Endothelial cell of umbilical vein (primary cell): ENCODE measurements at regions not wholly inside any gene's neighbourhood (a gene's known extent, or its start where the extent isn't known, plus 50 kb on each side); places are given as distances from the start of the nearest gene placed in this dataset.
A peak's percentile ranks its signal among the peaks of the same experiment; 100 is the strongest.

Experiments used
- BruUV-seq: library from RNA; stranded (reverse); fragments of 400-500 nt; replicated peaks from 2 replicates; lab custom pipeline; 2021; lab: Mats Ljungman, UMichigan
- CTCF ChIA-PET: fragments of 300-600, 350-600 bp; sonication (Branson Sonifier 250); formaldehyde crosslinking; loops from one replicate; lab custom pipeline; 2021; ENCODE audit warnings: antibody characterized with exemption, inconsistent platforms; lab: Charles Lee
- POLR2A ChIA-PET: fragments of 300-600, 350-600 bp; sonication (Branson Sonifier 250); formaldehyde crosslinking; loops from one replicate; lab custom pipeline; 2021; ENCODE audit warnings: antibody characterized with exemption, inconsistent platforms; lab: Charles Lee
- DNase-seq: peaks from one replicate; pipeline ENCODE4 v3.0.0-alpha.2; 2011; ENCODE audit warnings: low read depth, low spot score
- FAIRE-seq: peaks from 2 replicates; lab custom pipeline; 2011; peaks lifted over from hg19 to GRCh38; lab: Jason Lieb, UNC
- H2AFZ ChIP-seq: 2 replicates; pipeline ENCODE4 v1.6.0; 2012; ENCODE audit warnings: low read depth, low read length, control low read depth, inconsistent platforms
- H3K27ac ChIP-seq: 2 replicates; pipeline ENCODE4 v1.5.1; 2011; ENCODE audit warnings: low read depth, mild to moderate bottlenecking, control low read depth, low read length, moderate library complexity; ENCODE audit not compliant: insufficient read depth
- H3K27me3 ChIP-seq, 2 experiments: 2 replicates each; pipeline versions ENCODE4 v1.6.0 to v1.6.1; 2011; ENCODE audit warnings: low read length in 2 of 2, mixed read lengths in 1 of 2; ENCODE audit not compliant: control insufficient read depth in 2 of 2, insufficient read depth in 2 of 2
- H3K36me3 ChIP-seq, 2 experiments: 2 replicates in 1 of 2; 3 replicates in 1 of 2; pipeline ENCODE4 v1.5.1; 2011; ENCODE audit warnings: low read length in 2 of 2, mild to moderate bottlenecking in 1 of 2, moderate library complexity in 1 of 2; ENCODE audit not compliant: control insufficient read depth in 2 of 2, insufficient read depth in 2 of 2; ENCODE audit errors: extremely low read depth in 1 of 2
- H3K4me1 ChIP-seq: 3 replicates; pipeline ENCODE4 v1.5.1; 2011; ENCODE audit warnings: mild to moderate bottlenecking, low read length; ENCODE audit not compliant: control insufficient read depth, insufficient read depth; ENCODE audit errors: extremely low read depth
- H3K4me2 ChIP-seq: 2 replicates; pipeline ENCODE4 v1.6.1; 2011; ENCODE audit warnings: low read length, control low read depth, mixed read lengths; ENCODE audit not compliant: insufficient read depth
- H3K4me3 ChIP-seq, 3 experiments: fragments of 200-600 bp in 1 of 3; sonication (generic), shearing (Covaris generic) in 1 of 3; replicated peaks in 1 of 3; 2 replicates each; pipeline ENCODE4 v1.5.1; 2011 to 2016; ENCODE audit warnings: control low read depth in 3 of 3, low read length in 3 of 3, mild to moderate bottlenecking in 2 of 3, inconsistent platforms in 1 of 3, low read depth in 1 of 3, moderate library complexity in 1 of 3; ENCODE audit not compliant: insufficient read depth in 1 of 3
- H3K79me2 ChIP-seq: 2 replicates; pipeline ENCODE4 v1.6.0; 2012; ENCODE audit warnings: low read length, inconsistent platforms; ENCODE audit not compliant: control insufficient read depth, insufficient read depth
- H3K9ac ChIP-seq: replicated peaks from 2 replicates; pipeline ENCODE3; 2011; ENCODE audit warnings: low read length, control low read depth; ENCODE audit not compliant: insufficient read depth; ENCODE audit errors: extremely low read depth
- H3K9me1 ChIP-seq: replicated peaks from 3 replicates; pipeline ENCODE4 v1.6.0; 2011; ENCODE audit warnings: mild to moderate bottlenecking, low read length; ENCODE audit not compliant: control insufficient read depth, insufficient read depth; ENCODE audit errors: extremely low read depth
- H3K9me3 ChIP-seq: replicated peaks from 2 replicates; pipeline ENCODE4 v1.5.1; 2012; ENCODE audit warnings: low read length, inconsistent platforms; ENCODE audit not compliant: control insufficient read depth, insufficient read depth
- H4K20me1 ChIP-seq: replicated peaks from 2 replicates; pipeline ENCODE3; 2011; ENCODE audit warnings: mild to moderate bottlenecking, low read length; ENCODE audit not compliant: control insufficient read depth, insufficient read depth; ENCODE audit errors: extremely low read depth
- CTCF ChIP-seq, 2 donors: IDR thresholded peaks; 1 replicate in 1 of 2; 2 replicates in 1 of 2; pipeline ENCODE4 v1.5.1; 2011; ENCODE audit warnings: low read length in 2 of 2, mild to moderate bottlenecking in 2 of 2, moderate library complexity in 2 of 2, control low read depth in 1 of 2, inconsistent platforms in 1 of 2, low read depth in 1 of 2; ENCODE audit not compliant: insufficient read depth in 1 of 2; ENCODE audit errors: extremely low read depth in 1 of 2
- EZH2 ChIP-seq: IDR thresholded peaks from 2 replicates; pipeline ENCODE4 v1.6.1; 2012; ENCODE audit warnings: borderline replicate concordance, low read depth, mild to moderate bottlenecking, moderate library complexity, low read length, inconsistent platforms; ENCODE audit not compliant: severe bottlenecking
- FOS ChIP-seq: IDR thresholded peaks from 2 replicates; pipeline ENCODE4 v1.6.1; 2011; ENCODE audit warnings: mild to moderate bottlenecking, low read length, moderate library complexity, borderline replicate concordance; ENCODE audit not compliant: insufficient read depth
- GATA2 ChIP-seq: IDR thresholded peaks from 2 replicates; pipeline ENCODE4 v1.7.0; 2011; ENCODE audit warnings: low read depth, mild to moderate bottlenecking, moderate library complexity, mixed read lengths, low read length; ENCODE audit not compliant: insufficient read length, insufficient read depth
- JUN ChIP-seq: IDR thresholded peaks from 2 replicates; pipeline ENCODE4 v1.6.1; 2011; ENCODE audit warnings: borderline replicate concordance, low read depth; ENCODE audit not compliant: insufficient read length, insufficient read depth
- MAX ChIP-seq: IDR thresholded peaks from 2 replicates; pipeline ENCODE4 v1.6.1; 2011; ENCODE audit not compliant: insufficient read depth, insufficient read length
- MYC ChIP-seq: IDR thresholded peaks from one replicate; pipeline ENCODE4 v1.6.1; 2011; ENCODE audit warnings: mild to moderate bottlenecking, low read depth, low read length
- POLR2A ChIP-seq: IDR thresholded peaks from 2 replicates; pipeline ENCODE4 v1.6.1; 2012; ENCODE audit warnings: low read depth, mild to moderate bottlenecking, control low read depth, low read length
- POLR2AphosphoS5 ChIP-seq: IDR thresholded peaks from 2 replicates; pipeline ENCODE4 v1.6.1; 2012; ENCODE audit warnings: low read depth, mild to moderate bottlenecking, control low read depth, low read length, moderate library complexity; ENCODE audit not compliant: insufficient read depth
- dilution Hi-C: fragments of 300-500 bp; cut with MboI; formaldehyde crosslinking; loops from one replicate; pipeline ENCODE4 v1.15.0; 2019; ENCODE audit warnings: low sequenced_read_pairs; ENCODE audit not compliant: extremely low pct_ligation_motif_present
- intact Hi-C: fragments of 100-400 bp; cut with micrococcal nuclease; formaldehyde crosslinking; loops from one replicate; pipeline ENCODE4 v1.10.0; 2022

GRCh38 chr1:59007820-59008598 lies 224.2 kb upstream of the JUN start:
- Histone ChIP-seq H3K27me3 (no peaks in the 10 kb centered on the region), H3K27ac (no peak overlapping the region), H3K9ac (no peak overlapping the region), H3K4me1 (peaks cover 3% of the 10 kb centered on the region), H3K79me2 (no peaks in the 10 kb centered on the region), H4K20me1 (no peaks in the 10 kb centered on the region), H3K36me3 (no peaks in the 10 kb centered on the region), H3K4me2 (no peak overlapping the region), H3K9me1 (no peaks in the 10 kb centered on the region), H2AFZ (peak overlapping the region; percentile 75), H3K9me3 (no peaks in the 10 kb centered on the region), H3K4me3 (no peak overlapping the region)
- dilution Hi-C loops (no loop called here), intact Hi-C loops (no loop called here)
- FAIRE-seq: peak; percentile 35
- peak; percentile 76 for DNase-seq
- ChIA-PET CTCF (no interaction called here), POLR2A (interaction anchor here (1.0 kb wide), 1 partner anchor 224 kb away, joined by 3 read pairs; the partner anchor contains the start of gene JUN)
- BruUV-seq: no TSS peak
- TF ChIP-seq FOS: peak; percentile 30
- TF ChIP-seq EZH2: no peak
- TF ChIP-seq MYC: no peak
- TF ChIP-seq JUN: no peak
- TF ChIP-seq GATA2: no peak

GRCh38 chr1:59008599-59009347 lies 224.9 kb upstream of the JUN start:
- Histone ChIP-seq H3K9me3 (no peaks in the 10 kb centered on the region), H3K79me2 (no peaks in the 10 kb centered on the region), H3K27ac (no peak overlapping the region), H2AFZ (peak overlapping the region; percentile 75), H3K9me1 (no peaks in the 10 kb centered on the region), H3K4me1 (peaks cover 10% of the 10 kb centered on the region), H3K36me3 (no peaks in the 10 kb centered on the region), H4K20me1 (no peaks in the 10 kb centered on the region), H3K4me3 (no peak overlapping the region), H3K27me3 (no peaks in the 10 kb centered on the region), H3K9ac (no peak overlapping the region), H3K4me2 (no peak overlapping the region)
- no peak for FAIRE-seq
- POLR2A ChIA-PET: interaction anchor here (1.0 kb wide), 1 partner anchor 225 kb away, joined by 3 read pairs; the partner anchor contains the start of gene JUN
- TF ChIP-seq MAX: no peak
- TF ChIP-seq POLR2A: no peak
- TF ChIP-seq POLR2AphosphoS5: no peak
- no peak for TF ChIP-seq CTCF (IDR thresholded peaks at IDR 0.05; ENCODE audit: extremely low read depth in 1 of 2, insufficient read depth in 1 of 2, low read depth in 1 of 2, low read length in 2 of 2)
- no peak for TF ChIP-seq EZH2
- no peak for TF ChIP-seq FOS
- TF ChIP-seq MYC: no peak
- no peak for TF ChIP-seq GATA2
- no peak for TF ChIP-seq JUN
- BruUV-seq: no TSS peak
- intact Hi-C loops (no loop called here), dilution Hi-C loops (no loop called here)
- CTCF ChIA-PET: no interaction called here
- no peak for DNase-seq
